Esophagus (tissue), 2 donors: ENCODE measurements at regions not wholly inside any gene's neighbourhood (a gene's known extent, or its start where the extent isn't known, plus 50 kb on each side); places are given as distances from the start of the nearest gene placed in this dataset.

Experiments used
- H3K27ac ChIP-seq, 2 donors: one replicate each; pipeline ENCODE4 v1.5.1; 2013; ENCODE audit warnings: low read depth in 2 of 2, mild to moderate bottlenecking in 2 of 2, inconsistent platforms in 1 of 2, low read length in 1 of 2, moderate library complexity in 1 of 2
- H3K27me3 ChIP-seq, 2 donors: one replicate each; pipeline ENCODE4 v1.6.1; 2013; ENCODE audit warnings: low read length in 2 of 2, control low read depth in 1 of 2, mild to moderate bottlenecking in 1 of 2; ENCODE audit not compliant: insufficient read depth in 2 of 2, control insufficient read depth in 1 of 2
- H3K36me3 ChIP-seq, 2 donors: one replicate each; pipeline ENCODE4 v1.6.1; 2013; ENCODE audit warnings: low read length in 1 of 2; ENCODE audit not compliant: control insufficient read depth in 2 of 2, insufficient read depth in 2 of 2
- H3K4me1 ChIP-seq, 2 donors: one replicate each; pipeline ENCODE4 v1.6.1; 2013; ENCODE audit warnings: low read length in 1 of 2; ENCODE audit not compliant: control insufficient read depth in 2 of 2, insufficient read depth in 2 of 2
- H3K4me3 ChIP-seq, 2 donors: one replicate each; pipeline ENCODE4 v1.5.1; 2013; ENCODE audit warnings: low read length in 2 of 2, mild to moderate bottlenecking in 2 of 2, low read depth in 1 of 2, moderate library complexity in 1 of 2
- H3K9me3 ChIP-seq, 2 donors: one replicate each; pipeline ENCODE4 v1.6.1; 2013; ENCODE audit warnings: mild to moderate bottlenecking in 2 of 2, low read depth in 1 of 2, low read length in 1 of 2, moderate library complexity in 1 of 2; ENCODE audit not compliant: control insufficient read depth in 2 of 2, insufficient read depth in 1 of 2
- WGBS, 2 donors: extraction: QIAGEN DNeasy Blood & Tissue Kit; methylation state at CpG; one replicate each; pipeline ENCODE4 v1.1.7; 2013; 5-methylcytosine and 5-hydroxymethylcytosine counted together
- donor health status: healthy with polysubstance abuse.
- donor health status: Bipolar disorder and iron deficiency.

GRCh38 chr13:38415233-38415632, 65.6 kb downstream of the UFM1 start:
- Histone ChIP-seq H3K27ac (no peak overlapping the region), H3K9me3 (no peaks in the 10 kb centered on the region), H3K4me1 (no peaks in the 10 kb centered on the region), H3K27me3 (no peaks in the 10 kb centered on the region), H3K36me3 (no peaks in the 10 kb centered on the region), H3K4me3 (no peak overlapping the region)
- WGBS, 2 donors = 46 to 52% methylated on average over 5 of the region's 5 CpGs

- Histone ChIP-seq H3K4me1 (no peaks in the 10 kb centered on the region), H3K27ac (no peak overlapping the region), H3K36me3 (no peaks in the 10 kb centered on the region), H3K4me3 (no peak overlapping the region), H3K9me3 (no peaks in the 10 kb centered on the region), H3K27me3 (no peaks in the 10 kb centered on the region)
- WGBS, 2 donors = 76 to 96% methylated on average over 1 of the region's 1 CpG
Observed at GRCh38 chr13:38417241-38417640, 67.6 kb downstream of the UFM1 start.

GRCh38 chr13:38417727-38418126, 68.1 kb downstream of the UFM1 start:
- Histone ChIP-seq H3K4me3 (no peak overlapping the region), H3K9me3 (no peaks in the 10 kb centered on the region), H3K36me3 (no peaks in the 10 kb centered on the region), H3K4me1 (no peaks in the 10 kb centered on the region), H3K27me3 (no peaks in the 10 kb centered on the region), H3K27ac (no peak overlapping the region)
- WGBS, 2 donors = 66 to 76% methylated on average over 2 of the region's 2 CpGs

GRCh38 chr13:38418286-38418685, 68.6 kb downstream of the UFM1 start:
- Histone ChIP-seq H3K4me1 (no peaks in the 10 kb centered on the region), H3K4me3 (no peak overlapping the region), H3K27ac (no peak overlapping the region), H3K36me3 (no peaks in the 10 kb centered on the region), H3K9me3 (no peaks in the 10 kb centered on the region), H3K27me3 (no peaks in the 10 kb centered on the region)

GRCh38 chr13:38419312-38419873, 69.7 kb downstream of the UFM1 start:
- Histone ChIP-seq H3K9me3 (no peaks in the 10 kb centered on the region), H3K36me3 (no peaks in the 10 kb centered on the region), H3K4me3 (no peak overlapping the region), H3K27ac (no peak overlapping the region), H3K27me3 (no peaks in the 10 kb centered on the region), H3K4me1 (no peaks in the 10 kb centered on the region)
- 59 to 63% methylated on average over 3 of the region's 3 CpGs for WGBS, 2 donors

GRCh38 chr13:38421590-38422560, 72.2 kb downstream of the UFM1 start:
- Histone ChIP-seq H3K9me3 (no peaks in the 10 kb centered on the region), H3K27ac (no peak overlapping the region), H3K36me3 (no peaks in the 10 kb centered on the region), H3K27me3 (no peaks in the 10 kb centered on the region), H3K4me3 (no peak overlapping the region), H3K4me1 (no peaks in the 10 kb centered on the region)
- WGBS, 2 donors = 94 to 96% methylated on average over 5 of the region's 5 CpGs

- Histone ChIP-seq H3K4me3 (no peak overlapping the region), H3K4me1 (no peaks in the 10 kb centered on the region), H3K27ac (no peak overlapping the region), H3K36me3 (no peaks in the 10 kb centered on the region), H3K27me3 (no peaks in the 10 kb centered on the region), H3K9me3 (no peaks in the 10 kb centered on the region)
- 96% methylated on average over 1 of the region's 1 CpG for WGBS, 2 donors
Observed at GRCh38 chr13:38429916-38430315, 80.3 kb downstream of the UFM1 start.

GRCh38 chr13:38430796-38431195, 81.1 kb downstream of the UFM1 start:
- WGBS, 2 donors = 61 to 64% methylated on average over 1 of the region's 1 CpG
- Histone ChIP-seq H3K27ac (no peak overlapping the region), H3K9me3 (no peaks in the 10 kb centered on the region), H3K27me3 (no peaks in the 10 kb centered on the region), H3K4me1 (no peaks in the 10 kb centered on the region), H3K36me3 (no peaks in the 10 kb centered on the region), H3K4me3 (no peak overlapping the region)

GRCh38 chr13:38440666-38441065, 91.0 kb downstream of the UFM1 start:
- no peaks in the 10 kb centered on the region for H3K4me1 ChIP-seq
- 46 to 60% methylated on average over 4 of the region's 4 CpGs for WGBS, 2 donors

GRCh38 chr13:38444904-38445303, 95.3 kb downstream of the UFM1 start:
- 75 to 76% methylated on average over 2 of the region's 2 CpGs for WGBS, 2 donors
- no peak overlapping the region for H3K27ac ChIP-seq

More at GRCh38 chr13:38440666-38441065, 91.0 kb downstream of the UFM1 start:
- no peak overlapping the region for H3K27ac ChIP-seq
- no peaks in the 10 kb centered on the region for H3K9me3 ChIP-seq
- H3K4me3 ChIP-seq = no peak overlapping the region
- no peaks in the 10 kb centered on the region for H3K27me3 ChIP-seq
- H3K36me3 ChIP-seq = no peaks in the 10 kb centered on the region

More at GRCh38 chr13:38444904-38445303, 95.3 kb downstream of the UFM1 start:
- Histone ChIP-seq H3K27me3 (no peaks in the 10 kb centered on the region), H3K4me3 (no peak overlapping the region), H3K4me1 (no peaks in the 10 kb centered on the region), H3K9me3 (no peaks in the 10 kb centered on the region), H3K36me3 (no peaks in the 10 kb centered on the region)
